Skin epidermis (tissue), 12 donors: ENCODE measurements at regions not wholly inside any gene's neighbourhood (a gene's known extent, or its start where the extent isn't known, plus 50 kb on each side); places are given as distances from the start of the nearest gene placed in this dataset.

Experiments used
- H3K27ac ChIP-seq, 21 experiments: fragments of 200-600 bp; sonication (generic) in 11 of 21; one replicate each; pipeline ENCODE4 v1.5.0; 2020; ENCODE audit warnings: mild to moderate bottlenecking in 3 of 21, inconsistent platforms in 2 of 21, moderate library complexity in 2 of 21
- H3K4me3 ChIP-seq, 7 experiments: fragments of 200-600 bp; sonication (generic) in 2 of 7; one replicate each; pipeline ENCODE4 v1.5.0; 2020; ENCODE audit warnings: inconsistent platforms in 2 of 7, mild to moderate bottlenecking in 2 of 7, moderate library complexity in 1 of 7

GRCh38 chr2:128497461-128497860, 178.8 kb upstream of the HS6ST1 start:
- no peak overlapping the region for H3K4me3 ChIP-seq
- H3K27ac ChIP-seq, result no peak overlapping the region

DNA sequence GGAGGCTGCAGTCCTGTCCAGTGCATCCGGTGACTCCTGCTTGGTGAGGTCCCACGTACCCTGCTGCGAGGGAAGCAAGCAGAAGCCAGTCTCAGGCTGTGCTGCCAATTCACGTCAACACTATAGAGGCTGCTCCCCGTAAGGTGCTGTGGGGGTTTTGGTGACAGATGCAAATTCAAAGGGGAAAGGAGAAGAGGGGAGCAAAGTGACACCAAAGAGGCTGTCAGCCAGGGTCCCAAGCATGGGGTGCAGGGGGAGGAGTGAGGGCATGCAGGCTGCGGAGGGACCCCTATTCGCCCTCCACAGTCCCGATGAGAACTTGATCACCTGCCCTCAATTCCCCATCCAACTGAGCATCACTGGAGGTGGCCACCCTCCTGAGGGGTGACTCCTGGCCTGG, 179.4 kb upstream of the HS6ST1 start:
- Histone ChIP-seq H3K4me3 (no peak overlapping the region), H3K27ac (no peak overlapping the region)

DNA sequence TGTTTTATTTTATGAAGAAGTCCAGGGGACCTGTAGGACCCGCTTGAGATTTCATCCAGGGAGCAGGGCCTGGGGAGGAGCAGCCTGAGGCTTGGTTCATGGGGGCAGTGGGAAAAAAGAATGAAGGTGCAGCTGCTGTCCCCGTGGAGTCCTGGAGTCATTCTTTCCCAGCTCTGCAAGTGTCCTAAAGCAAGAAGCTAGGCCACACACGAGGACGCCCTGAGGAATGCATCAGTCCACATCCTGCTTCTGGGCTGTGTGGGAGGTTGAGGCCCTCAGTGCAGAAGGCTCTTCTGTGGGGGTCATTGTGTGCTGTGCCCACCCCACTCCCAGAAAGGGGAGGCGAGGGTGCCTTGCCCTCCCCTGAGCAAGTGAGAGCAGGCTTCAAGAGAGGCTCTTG, 179.9 kb upstream of the HS6ST1 start:
- no peak overlapping the region for H3K4me3 ChIP-seq
- H3K27ac ChIP-seq, result no peak overlapping the region

- Histone ChIP-seq H3K4me3 (no peak overlapping the region), H3K27ac (no peak overlapping the region)
Observed at GRCh38 chr2:128499367-128500137, 180.9 kb upstream of the HS6ST1 start.

- H3K4me3 ChIP-seq, result no peak overlapping the region
- no peak overlapping the region for H3K27ac ChIP-seq
Observed at GRCh38 chr2:128500138-128500800, 181.6 kb upstream of the HS6ST1 start.

DNA sequence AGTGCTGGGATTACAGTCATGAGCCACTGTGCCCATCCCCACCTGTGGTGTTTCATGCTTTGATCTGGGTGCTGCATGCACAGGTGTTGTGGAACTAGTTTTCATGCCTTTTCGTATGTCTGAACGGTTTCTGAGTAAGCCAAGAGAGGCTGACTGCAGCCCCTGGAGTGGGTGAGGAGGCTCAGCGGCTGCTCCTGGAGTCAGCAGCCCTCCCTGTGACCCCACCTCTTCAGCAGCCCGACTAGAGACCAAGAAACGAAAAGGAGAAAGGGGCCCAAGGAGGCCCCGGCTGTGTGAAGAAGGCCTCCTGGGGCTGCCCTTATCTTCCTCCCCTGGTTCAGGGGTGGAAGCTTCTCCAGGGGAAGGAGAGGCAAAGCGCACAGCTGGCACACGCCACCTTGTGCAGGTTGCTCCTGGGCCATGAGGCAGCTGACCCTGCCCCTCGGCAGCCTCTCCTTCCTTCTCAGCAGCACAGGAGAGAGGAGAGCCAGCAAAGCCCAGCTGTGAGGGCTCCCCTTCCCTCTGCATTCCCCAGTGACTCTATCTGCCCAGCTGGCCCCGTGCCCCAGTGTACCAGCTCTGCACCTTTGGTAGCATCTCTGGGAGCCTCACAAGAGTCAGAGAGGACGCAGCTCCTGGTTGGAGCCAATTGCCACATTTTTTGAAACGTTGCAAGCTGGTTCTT, 182.5 kb upstream of the HS6ST1 start:
- Histone ChIP-seq H3K4me3 (no peak overlapping the region), H3K27ac (no peak overlapping the region)

- H3K27ac ChIP-seq, result no peak overlapping the region
Observed at GRCh38 chr2:128501700-128502099, 183.0 kb upstream of the HS6ST1 start.

GRCh38 chr2:128502200-128502599, 183.5 kb upstream of the HS6ST1 start:
- no peak overlapping the region for H3K27ac ChIP-seq
- no peak overlapping the region for H3K4me3 ChIP-seq

More at GRCh38 chr2:128501700-128502099, 183.0 kb upstream of the HS6ST1 start:
- H3K4me3 ChIP-seq, result no peak overlapping the region

- H3K4me3 ChIP-seq, result no peak overlapping the region
- no peak overlapping the region for H3K27ac ChIP-seq
Observed at GRCh38 chr2:128502638-128503246, 184.1 kb upstream of the HS6ST1 start.

GRCh38 chr2:128503399-128504245, 185.0 kb upstream of the HS6ST1 start:
- no peak overlapping the region for H3K27ac ChIP-seq

GRCh38 chr2:128504246-128505149, 185.8 kb upstream of the HS6ST1 start:
- Histone ChIP-seq H3K4me3 (no peak overlapping the region), H3K27ac (no peak overlapping the region)

More at GRCh38 chr2:128503399-128504245, 185.0 kb upstream of the HS6ST1 start:
- H3K4me3 ChIP-seq, result no peak overlapping the region

DNA sequence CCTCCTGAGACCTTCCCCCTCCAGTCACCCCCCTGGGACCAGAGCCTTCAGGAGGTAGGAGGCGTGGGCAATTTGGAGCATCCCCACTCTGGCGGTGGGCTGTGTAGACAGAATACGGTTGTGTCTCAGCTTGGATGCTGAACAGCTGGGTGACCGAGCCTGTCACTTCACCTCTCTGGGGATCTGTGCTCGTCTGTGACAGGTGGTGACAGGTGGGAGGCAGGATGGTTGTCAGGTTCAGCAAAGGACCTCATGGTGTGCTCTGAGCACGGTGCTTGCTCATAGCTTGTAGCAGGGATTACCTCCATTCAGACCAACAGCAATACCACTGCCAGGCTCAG, 186.5 kb upstream of the HS6ST1 start:
- H3K4me3 ChIP-seq, result no peak overlapping the region
- no peak overlapping the region for H3K27ac ChIP-seq

GRCh38 chr2:128505575-128506526, 187.2 kb upstream of the HS6ST1 start:
- no peak overlapping the region for H3K4me3 ChIP-seq
- H3K27ac ChIP-seq, result no peak overlapping the region

DNA sequence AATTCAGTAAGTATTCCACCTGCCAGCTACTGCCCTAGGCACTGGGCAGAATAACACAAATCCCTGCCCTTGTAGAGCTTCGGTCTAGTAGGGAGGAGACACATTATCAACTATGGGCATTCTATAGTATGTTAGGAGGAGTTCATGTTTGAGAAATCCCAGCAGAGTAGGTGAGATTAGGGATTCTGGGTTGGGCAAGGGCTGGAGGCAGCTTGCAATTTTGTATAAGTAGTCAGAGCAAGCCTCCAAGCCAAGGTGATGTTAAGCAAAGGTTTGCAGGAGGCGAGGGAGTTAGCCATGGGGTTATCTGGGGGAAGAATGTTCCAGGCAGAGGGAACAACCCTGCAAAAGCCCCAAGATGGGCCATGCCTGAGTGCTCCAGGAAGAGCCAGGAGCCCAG, 187.9 kb upstream of the HS6ST1 start:
- no peak overlapping the region for H3K4me3 ChIP-seq
- no peak overlapping the region for H3K27ac ChIP-seq

DNA sequence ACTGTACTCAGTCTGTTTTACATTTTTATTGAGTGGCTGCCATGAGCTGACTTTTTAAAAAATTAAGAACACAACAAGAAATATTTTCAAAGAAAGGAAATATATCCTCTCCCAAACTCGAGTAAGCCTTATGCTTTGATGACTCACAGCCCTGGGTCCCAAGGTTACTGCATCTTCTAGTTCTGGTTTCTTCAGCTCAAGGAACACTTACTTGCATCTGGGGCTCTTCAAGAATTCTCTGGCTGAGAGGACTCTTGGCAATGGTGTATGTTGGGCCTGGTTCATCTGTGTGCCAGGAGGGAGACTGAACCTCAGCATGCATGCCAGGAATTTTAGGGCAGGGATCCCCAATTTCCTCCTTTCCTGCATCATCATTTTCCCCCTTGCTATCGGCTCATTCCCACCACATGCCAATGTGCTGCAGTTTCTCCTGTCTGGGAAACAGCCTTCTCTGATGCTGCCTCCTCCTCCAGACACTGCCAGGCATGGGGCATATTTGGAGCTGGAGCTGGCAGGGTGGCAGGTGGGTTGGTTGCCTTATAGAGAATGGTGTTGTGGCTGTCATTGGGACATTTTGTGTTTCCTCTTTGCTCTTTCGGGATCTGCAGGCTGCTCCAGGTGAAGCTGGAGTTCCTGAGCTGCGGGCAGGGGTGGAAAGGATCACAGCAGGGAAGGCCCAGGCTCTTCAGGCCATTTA, 192.2 kb upstream of the HS6ST1 start:
- Histone ChIP-seq H3K27ac (no peak overlapping the region), H3K4me3 (no peak overlapping the region)

DNA sequence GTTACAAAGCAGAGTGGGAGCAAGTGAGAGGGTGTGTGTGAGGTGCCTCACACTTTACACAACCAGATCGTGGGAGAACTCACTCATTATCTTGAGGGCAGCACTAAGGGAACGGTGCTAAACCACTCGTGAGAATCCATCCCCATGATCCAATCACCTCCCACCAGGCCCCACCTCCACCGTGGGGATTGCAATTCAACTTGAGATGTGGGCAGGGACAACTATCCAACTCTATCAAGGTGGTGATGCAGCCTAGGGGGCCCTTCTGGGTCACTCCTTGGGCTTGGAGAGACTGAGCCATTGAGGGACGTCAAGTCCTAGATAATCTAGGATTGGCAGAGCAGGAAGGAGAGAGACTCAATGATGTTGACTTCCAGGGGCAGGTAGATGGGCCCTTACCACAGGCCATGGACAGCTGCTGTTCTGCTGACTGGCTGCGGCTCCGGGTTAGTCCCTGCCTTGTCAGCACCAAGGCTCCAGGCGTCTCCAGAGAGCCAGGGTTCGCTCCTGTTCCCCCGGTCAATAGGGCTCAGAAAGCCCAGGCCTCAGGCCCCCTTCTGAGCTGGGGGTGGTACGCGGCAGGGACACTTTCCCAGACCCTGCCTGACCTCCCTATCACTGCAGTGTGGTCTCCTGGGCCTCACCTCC, 193.2 kb upstream of the HS6ST1 start:
- H3K4me3 ChIP-seq, result no peak overlapping the region
- H3K27ac ChIP-seq, result peak overlapping the region in 1 of 21 experiments; percentile 7
